DND-41 (cell line): ENCODE measurements at regions not wholly inside any gene's neighbourhood (a gene's known extent, or its start where the extent isn't known, plus 50 kb on each side); places are given as distances from the start of the nearest gene placed in this dataset.

Experiments used
- ATAC-seq: fragments of 200-7000 bp; cut with Tn5 transposase; 3 replicates; pipeline ENCODE4 v1.9.1; 2021; ENCODE audit warnings: low read depth; ENCODE audit not compliant: insufficient read depth
- DNase-seq: peaks from one replicate; pipeline ENCODE4 v3.0.0-alpha.2; 2020
- H2AFZ ChIP-seq: 2 replicates; pipeline ENCODE4 v1.6.0; 2012; ENCODE audit warnings: low read depth, low read length
- H3K27ac ChIP-seq: 2 replicates; pipeline ENCODE4 v1.5.1; 2012; ENCODE audit warnings: low read length, inconsistent platforms
- H3K27me3 ChIP-seq: fragments of 200-600 bp; sonication (generic); 2 replicates; pipeline ENCODE4 v1.6.0; 2012; ENCODE audit warnings: low read length, mild to moderate bottlenecking, inconsistent platforms; ENCODE audit not compliant: insufficient read depth, poor library complexity
- H3K36me3 ChIP-seq: 2 replicates; pipeline ENCODE4 v1.5.1; 2012; ENCODE audit warnings: low read length, inconsistent platforms; ENCODE audit not compliant: insufficient read depth
- H3K4me1 ChIP-seq: 2 replicates; pipeline ENCODE4 v1.5.1; 2012; ENCODE audit warnings: mild to moderate bottlenecking, low read length; ENCODE audit not compliant: insufficient read depth
- H3K4me2 ChIP-seq: 2 replicates; pipeline ENCODE4 v1.6.0; 2012; ENCODE audit warnings: mild to moderate bottlenecking, moderate library complexity, low read length, inconsistent platforms; ENCODE audit not compliant: insufficient read depth
- H3K4me3 ChIP-seq, 2 experiments: fragments of 200-600 bp in 1 of 2; shearing (Covaris generic) in 1 of 2; 2 replicates each; pipeline ENCODE4 v1.5.1; 2012 to 2016; ENCODE audit warnings: inconsistent platforms in 2 of 2, low read length in 2 of 2, mild to moderate bottlenecking in 2 of 2, low read depth in 1 of 2, moderate library complexity in 1 of 2
- H3K79me2 ChIP-seq: 2 replicates; pipeline ENCODE4 v1.6.0; 2012; ENCODE audit warnings: low read length, inconsistent platforms; ENCODE audit not compliant: insufficient read depth
- H3K9ac ChIP-seq: 2 replicates; pipeline ENCODE4 v1.6.0; 2012; ENCODE audit warnings: low read depth, mild to moderate bottlenecking, inconsistent platforms, low read length, moderate library complexity
- H3K9me3 ChIP-seq: 2 replicates; pipeline ENCODE4 v1.5.1; 2012; ENCODE audit warnings: low read length, moderate library complexity, mild to moderate bottlenecking, inconsistent platforms; ENCODE audit not compliant: insufficient read depth, severe bottlenecking
- H4K20me1 ChIP-seq: 2 replicates; pipeline ENCODE4 v1.6.0; 2012; ENCODE audit warnings: low read length; ENCODE audit not compliant: insufficient read depth
- CTCF ChIP-seq: IDR thresholded peaks from 2 replicates; pipeline ENCODE4 v1.5.1; 2012; ENCODE audit warnings: borderline replicate concordance, low read length, moderate library complexity, mild to moderate bottlenecking; ENCODE audit not compliant: poor library complexity, severe bottlenecking; ENCODE audit errors: extremely low read depth
- EZH2 ChIP-seq: IDR thresholded peaks from 3 replicates; pipeline ENCODE4 v1.6.1; 2012; ENCODE audit warnings: borderline replicate concordance, low read depth, mild to moderate bottlenecking, moderate library complexity, low read length, inconsistent platforms; ENCODE audit not compliant: severe bottlenecking

DNA sequence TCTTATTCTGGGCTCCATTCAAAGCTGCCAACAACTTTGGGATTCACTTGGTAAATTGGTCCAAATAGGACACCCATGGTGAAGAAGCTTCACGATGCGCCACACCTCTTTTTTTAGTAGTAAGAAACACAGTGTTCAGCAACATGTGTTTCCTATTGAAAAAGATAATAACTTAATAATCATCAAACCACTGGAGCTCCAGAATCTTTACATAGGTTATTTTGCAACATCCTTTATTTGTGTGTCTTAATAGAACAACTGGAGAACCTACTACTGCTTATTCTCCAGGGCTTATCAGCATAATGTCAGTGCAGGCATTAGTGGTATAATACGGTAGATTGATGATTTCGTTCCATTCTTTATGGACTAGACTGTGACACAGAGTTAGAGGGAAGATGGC is 63.3 kb upstream of the DAPK1 start:
- ATAC-seq = no peak
- Histone ChIP-seq H3K4me2 (no peak overlapping the region), H3K79me2 (no peaks in the 10 kb centered on the region), H3K27ac (no peak overlapping the region), H3K9me3 (no peaks in the 10 kb centered on the region), H3K4me1 (no peaks in the 10 kb centered on the region), H2AFZ (no peak overlapping the region), H3K4me3 (no peak overlapping the region), H3K27me3 (no peaks in the 10 kb centered on the region), H3K9ac (no peak overlapping the region), H3K36me3 (no peaks in the 10 kb centered on the region), H4K20me1 (no peaks in the 10 kb centered on the region)
- DNase-seq = no peak
- TF ChIP-seq CTCF = no peak
- TF ChIP-seq EZH2 = no peak

DNA sequence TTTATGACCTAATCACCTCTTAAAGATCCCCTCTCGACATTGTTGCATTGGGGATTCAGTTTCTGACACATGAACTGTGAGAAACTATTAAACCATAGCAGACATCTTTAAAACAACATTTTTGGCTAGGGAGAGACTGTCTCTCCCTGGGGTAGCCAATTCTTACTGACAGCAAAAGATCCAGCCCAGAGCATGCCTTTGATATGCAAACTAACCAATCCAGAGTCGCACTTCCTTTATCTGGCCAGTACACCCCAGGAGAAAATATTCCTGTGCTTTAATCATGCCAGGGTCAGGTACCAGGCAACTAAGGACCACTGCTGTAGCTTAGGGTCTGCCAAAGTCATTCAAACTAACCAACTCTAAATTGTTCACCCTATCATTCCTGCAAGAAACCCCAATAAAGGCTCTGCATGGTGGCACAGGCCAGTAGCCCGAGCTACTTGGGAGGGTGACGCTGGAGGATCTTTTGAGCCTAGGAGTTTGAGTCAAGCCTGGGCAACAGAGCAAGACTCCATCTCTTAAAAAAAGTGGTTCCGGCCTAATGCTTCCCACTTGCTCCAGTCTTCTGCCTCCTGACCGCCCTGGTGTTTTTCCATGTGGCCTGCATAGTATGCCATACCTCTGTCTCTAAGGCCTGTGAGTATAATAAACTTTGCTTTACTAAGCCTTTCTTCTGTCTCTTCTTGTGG is 62.3 kb upstream of the DAPK1 start:
- H3K27me3 ChIP-seq = no peaks in the 10 kb centered on the region
- H2AFZ ChIP-seq = no peak overlapping the region
- H3K9ac ChIP-seq = no peak overlapping the region
- ATAC-seq = no peak
- DNase-seq = no peak
- no peak overlapping the region for H3K4me2 ChIP-seq
- H3K79me2 ChIP-seq = no peaks in the 10 kb centered on the region
- no peaks in the 10 kb centered on the region for H3K9me3 ChIP-seq
- H3K4me3 ChIP-seq = no peak overlapping the region
- H3K27ac ChIP-seq = no peak overlapping the region
- no peaks in the 10 kb centered on the region for H4K20me1 ChIP-seq
- H3K36me3 ChIP-seq = no peaks in the 10 kb centered on the region
- TF ChIP-seq CTCF (no peak), EZH2 (no peak)
- no peaks in the 10 kb centered on the region for H3K4me1 ChIP-seq

- ATAC-seq = no peak
These were observed 61.0 kb upstream of the DAPK1 start for GRCh38 chr9:87436716-87437115.

More at GRCh38 chr9:87436716-87437115, 61.0 kb upstream of the DAPK1 start:
- DNase-seq = no peak
- no peak overlapping the region for H2AFZ ChIP-seq
- no peaks in the 10 kb centered on the region for H3K27me3 ChIP-seq
- no peaks in the 10 kb centered on the region for H3K79me2 ChIP-seq
- H4K20me1 ChIP-seq = no peaks in the 10 kb centered on the region
- H3K4me2 ChIP-seq = no peak overlapping the region
- H3K27ac ChIP-seq = no peak overlapping the region
- no peaks in the 10 kb centered on the region for H3K4me1 ChIP-seq
- no peaks in the 10 kb centered on the region for H3K36me3 ChIP-seq
- no peaks in the 10 kb centered on the region for H3K9me3 ChIP-seq
- no peak overlapping the region for H3K9ac ChIP-seq
- TF ChIP-seq CTCF (no peak), EZH2 (no peak)
- H3K4me3 ChIP-seq = no peak overlapping the region
